GM12801 (cell line): ENCODE measurements at regions not wholly inside any gene's neighbourhood (a gene's known extent, or its start where the extent isn't known, plus 50 kb on each side); places are given as distances from the start of the nearest gene placed in this dataset.

Source experiments
- CTCF ChIP-seq: IDR thresholded peaks from one replicate; pipeline ENCODE4 v1.5.1; 2011; ENCODE audit warnings: control low read depth; ENCODE audit not compliant: insufficient read length; ENCODE audit errors: extremely low read depth

- no peak for TF ChIP-seq CTCF
These were observed 975.6 kb downstream of the GALC start for GRCh38 chr14:87017335-87017734.

- no peak for TF ChIP-seq CTCF
These were observed 978.1 kb downstream of the GALC start for GRCh38 chr14:87014856-87015255.

GRCh38 chr14:87013583-87013982, 979.4 kb downstream of the GALC start:
- TF ChIP-seq CTCF: no peak

GRCh38 chr14:87008965-87009364, 984.0 kb downstream of the GALC start:
- no peak for TF ChIP-seq CTCF

GRCh38 chr14:87005280-87005679, 987.7 kb downstream of the GALC start:
- TF ChIP-seq CTCF: no peak

- no peak for TF ChIP-seq CTCF
These were observed 990.2 kb downstream of the GALC start for GRCh38 chr14:87002776-87003175.

GRCh38 chr14:87001333-87001732, 991.6 kb downstream of the GALC start:
- TF ChIP-seq CTCF: no peak

- TF ChIP-seq CTCF: no peak
These were observed 992.9 kb downstream of the GALC start for GRCh38 chr14:87000081-87000480.
